Activated naive CD4-positive, alpha-beta T cell (primary cell): ENCODE measurements at regions not wholly inside any gene's neighbourhood (a gene's known extent, or its start where the extent isn't known, plus 50 kb on each side); places are given as distances from the start of the nearest gene placed in this dataset.

Experiments
- DNase-seq, 4 experiments: peaks; one replicate each; lab custom pipeline; 2025; lab: John Stamatoyannopoulos, UW

DNA sequence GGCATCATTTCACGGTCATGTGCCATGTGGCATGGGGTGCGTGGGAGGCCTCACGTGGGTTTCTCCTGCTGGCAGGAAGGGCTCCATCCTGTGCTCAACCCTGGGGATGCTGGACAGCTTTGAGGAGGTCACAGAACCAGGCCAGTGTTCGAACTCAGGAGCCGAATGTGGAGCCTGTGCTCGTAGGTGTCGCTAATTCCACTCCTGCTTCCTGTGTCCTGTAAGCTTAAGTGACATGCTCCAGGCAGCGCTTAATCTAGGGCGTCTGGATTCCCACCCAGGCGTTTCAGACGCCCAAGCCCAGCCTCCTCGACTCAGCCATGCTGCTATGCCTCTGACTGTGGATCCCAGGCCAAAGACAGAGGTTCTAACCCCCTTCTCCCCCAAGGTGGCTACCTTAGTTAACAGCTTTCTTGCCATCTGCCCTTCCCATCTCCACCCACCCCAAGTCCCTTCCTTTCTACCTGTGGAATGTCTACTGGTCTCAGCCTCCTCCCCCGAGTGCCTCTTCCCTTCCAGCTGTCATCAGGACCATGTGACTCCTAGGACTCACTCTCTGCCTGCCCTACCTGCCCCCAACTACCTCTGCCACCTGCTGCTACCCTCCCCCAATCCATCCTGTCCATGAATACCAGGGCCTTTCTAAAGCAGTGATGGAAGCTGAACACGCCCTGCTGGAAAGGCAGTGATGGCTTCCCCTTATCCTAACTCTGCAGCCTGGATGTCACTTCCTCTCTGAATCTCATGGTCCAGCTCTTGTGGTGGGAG is 255.1 kb downstream of the CDH26 start:
- DNase-seq: no peak

- no peak for DNase-seq
Observed at GRCh38 chr20:60214901-60215815, 256.9 kb downstream of the CDH26 start.

DNA sequence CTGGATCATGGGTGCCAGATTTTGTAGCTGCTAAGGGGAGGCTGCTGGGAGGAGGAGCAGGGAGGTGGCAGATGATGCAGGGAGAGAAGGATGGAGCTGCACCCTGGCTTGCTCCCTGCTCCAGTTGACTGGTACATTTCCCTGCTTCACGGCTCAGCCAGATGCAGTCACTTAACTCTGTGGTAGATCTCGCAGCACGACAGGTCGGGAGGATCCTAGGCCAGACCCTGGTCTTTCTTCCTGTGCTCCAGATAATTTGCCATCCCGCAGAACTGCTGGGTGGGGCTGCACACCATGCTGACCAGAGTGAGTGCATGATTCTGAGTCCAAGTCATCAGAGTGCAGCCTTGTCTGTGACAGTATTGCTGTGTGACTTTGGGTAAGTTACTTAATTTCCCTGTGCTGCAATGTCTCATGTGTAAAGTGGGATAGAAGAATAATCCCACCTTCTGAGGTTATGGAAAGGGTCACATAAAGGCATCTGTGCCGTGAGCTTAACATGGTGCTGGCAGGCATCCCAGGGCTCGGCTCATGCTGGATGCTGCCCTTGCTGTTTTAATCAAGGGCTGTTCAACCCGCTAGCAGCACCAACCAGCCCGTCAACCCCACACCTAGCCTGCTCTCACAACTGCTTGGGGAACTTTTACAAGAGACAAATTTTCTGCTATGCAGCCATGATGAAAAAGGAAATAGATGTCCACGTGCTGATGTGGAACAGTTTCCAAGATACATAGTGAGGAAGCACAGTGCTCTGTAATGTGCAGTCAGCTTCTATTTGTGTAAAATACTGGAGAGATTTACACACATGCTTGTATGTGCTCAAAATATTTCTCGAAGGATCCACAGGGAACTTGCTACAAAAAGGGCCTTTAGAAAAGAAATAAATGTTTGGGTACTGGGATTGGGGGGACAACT is 257.9 kb downstream of the CDH26 start:
- no peak for DNase-seq

DNA sequence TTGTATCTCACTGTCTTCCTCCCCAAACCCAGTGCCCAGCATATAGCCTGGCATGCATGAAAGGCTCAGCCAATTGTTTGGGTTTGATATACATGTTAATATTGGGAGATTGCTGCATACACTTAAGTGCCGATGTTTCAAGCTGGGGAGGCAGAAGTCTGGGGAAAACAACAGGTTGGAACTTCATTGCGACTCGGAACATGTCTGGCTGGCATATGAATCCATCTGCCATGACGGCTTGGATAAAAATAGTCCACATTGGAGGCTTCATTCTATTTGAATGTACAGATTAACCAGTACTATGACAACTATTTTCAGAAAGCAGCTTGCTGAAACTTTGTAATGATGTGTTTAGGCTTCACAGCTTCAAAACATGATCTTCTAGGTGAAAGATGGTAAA is 261.0 kb downstream of the CDH26 start:
- no peak for DNase-seq

DNA sequence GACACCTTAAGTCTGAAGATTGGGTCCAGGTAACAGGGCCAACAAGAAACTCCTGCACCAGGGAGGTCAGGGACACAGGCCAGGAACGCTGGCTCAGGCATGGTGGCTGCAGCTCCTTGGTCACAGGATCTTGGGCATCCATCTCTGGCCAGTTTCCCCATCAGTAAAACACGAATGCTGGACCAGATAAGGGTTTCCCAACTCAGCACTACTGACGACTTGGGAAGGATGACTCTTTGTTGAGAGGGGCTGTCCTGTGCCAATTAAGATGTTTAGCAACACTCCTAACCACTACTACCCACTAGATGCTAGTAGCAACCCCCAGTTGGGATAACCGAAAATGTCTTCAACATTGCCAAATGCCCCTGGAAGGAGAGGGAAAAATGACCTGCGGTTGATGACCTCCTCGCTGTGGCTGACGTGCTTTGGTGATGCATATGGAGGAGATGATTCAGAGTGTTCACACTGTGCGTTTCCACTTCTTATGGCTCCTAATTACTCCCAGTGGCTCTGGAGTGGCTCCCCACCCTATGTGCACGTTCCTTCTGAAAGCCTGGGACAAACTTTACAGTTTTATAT is 261.9 kb downstream of the CDH26 start:
- DNase-seq: no peak

- no peak for DNase-seq
Observed at GRCh38 chr20:60220706-60221105, 262.5 kb downstream of the CDH26 start.

GRCh38 chr20:60221593-60221992 is 263.4 kb downstream of the CDH26 start:
- DNase-seq: no peak

DNA sequence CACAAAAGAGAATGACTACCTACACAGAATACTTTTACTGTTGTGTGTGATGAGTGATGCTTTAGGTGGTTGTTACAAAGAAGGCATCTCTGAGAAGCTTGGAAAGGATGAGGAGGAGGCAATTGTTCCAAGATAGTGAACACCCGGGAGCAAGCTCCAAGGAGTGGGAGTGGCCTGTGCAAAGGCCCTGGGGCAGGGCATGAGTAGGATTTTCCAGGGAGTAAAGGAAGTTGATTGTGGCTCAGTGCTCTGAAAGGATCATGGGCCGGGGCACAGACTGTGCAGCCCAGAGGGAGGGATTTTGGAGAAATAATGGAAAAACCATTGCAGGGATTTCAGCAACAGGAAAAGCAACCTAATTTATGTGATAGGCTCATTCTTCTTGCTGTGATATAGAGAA is 264.3 kb downstream of the CDH26 start:
- no peak for DNase-seq

GRCh38 chr20:60223174-60223573 is 265.0 kb downstream of the CDH26 start:
- no peak for DNase-seq

DNA sequence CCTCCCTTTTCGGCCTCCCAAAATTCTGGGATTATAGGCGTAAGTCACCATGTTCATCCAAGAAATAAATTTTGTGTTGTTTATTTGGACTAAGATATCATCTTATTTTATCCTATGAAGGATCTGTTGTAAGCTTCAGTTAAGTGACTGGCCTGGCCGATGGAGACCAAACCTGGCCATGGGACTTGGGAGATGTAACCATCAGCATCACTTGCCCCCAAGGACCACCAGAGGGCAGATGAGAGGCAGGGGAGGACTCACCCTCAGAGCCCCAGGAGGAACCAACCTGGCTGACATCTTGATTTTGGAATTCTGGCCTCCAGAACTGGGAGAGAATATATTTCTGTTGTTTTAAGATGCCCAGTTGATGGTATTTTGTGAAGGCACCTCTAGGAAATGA is 266.7 kb downstream of the CDH26 start:
- DNase-seq: no peak

- no peak for DNase-seq
Observed at GRCh38 chr20:60228255-60228654, 270.0 kb downstream of the CDH26 start.

DNA sequence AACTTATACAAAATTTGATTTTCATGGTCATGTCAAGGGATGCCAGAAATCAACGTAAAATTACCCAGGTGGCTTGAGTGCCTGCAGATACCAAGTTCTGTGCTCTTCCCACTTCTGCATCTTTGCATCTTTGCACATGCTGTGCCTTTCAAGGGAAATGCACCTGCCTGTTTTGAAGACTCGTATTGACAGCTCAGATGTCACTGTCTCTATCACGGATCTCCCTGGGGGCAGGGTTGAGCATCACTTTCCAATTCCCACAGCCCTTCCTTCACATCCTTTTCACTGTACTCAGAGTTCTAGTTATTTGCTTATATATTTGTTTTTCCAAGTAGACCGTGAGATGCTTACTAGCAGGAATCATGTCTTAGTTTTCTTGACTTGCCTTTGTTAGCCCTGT is 274.2 kb downstream of the CDH26 start:
- no peak for DNase-seq

DNA sequence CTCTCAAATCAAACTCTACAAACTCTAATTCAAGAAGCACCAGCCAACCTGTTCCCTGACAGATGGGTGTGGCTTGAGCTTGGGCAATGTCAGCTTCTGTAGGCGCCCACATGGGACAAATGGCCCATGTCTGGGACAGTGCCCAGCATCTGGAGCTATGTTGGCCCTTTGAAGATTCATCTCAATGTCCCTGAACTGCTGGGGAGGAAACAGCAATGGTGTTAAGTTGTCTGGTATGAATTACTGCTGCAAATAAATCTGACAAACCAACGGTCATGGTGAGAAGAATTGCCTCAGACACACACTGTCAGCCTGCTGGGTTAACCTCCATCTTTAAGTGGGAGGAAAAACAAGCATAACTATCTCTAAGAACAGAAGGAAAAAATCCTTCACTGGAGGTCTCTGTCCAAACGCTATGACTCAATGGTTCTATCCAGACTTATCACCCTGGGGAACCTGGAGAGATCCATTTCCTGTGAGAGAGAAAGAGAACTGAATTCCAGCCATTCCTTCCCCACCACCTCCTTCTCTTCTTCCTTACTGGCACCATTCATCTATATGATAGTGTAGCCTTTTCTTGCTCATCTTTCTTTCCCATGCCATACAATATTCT is 274.9 kb downstream of the CDH26 start:
- no peak for DNase-seq

DNA sequence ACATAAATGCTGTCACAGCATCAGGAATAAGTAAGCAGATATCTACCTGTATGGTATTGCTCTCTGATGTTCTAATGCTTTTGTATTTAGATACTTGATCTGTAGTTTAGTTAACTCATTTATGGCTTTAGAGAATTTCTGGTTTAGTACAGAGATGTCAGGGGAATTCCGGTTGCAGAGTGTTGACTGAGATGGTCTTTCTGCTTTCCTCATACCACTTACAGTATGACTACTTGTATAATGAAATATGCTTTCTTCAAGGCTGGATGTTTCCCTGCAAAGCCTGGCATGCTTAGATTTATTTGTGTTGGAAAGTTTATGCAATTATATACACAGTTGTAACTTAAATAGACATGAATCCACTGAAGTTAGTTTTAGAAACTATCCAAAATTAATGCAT is 278.4 kb downstream of the CDH26 start:
- no peak for DNase-seq

DNA sequence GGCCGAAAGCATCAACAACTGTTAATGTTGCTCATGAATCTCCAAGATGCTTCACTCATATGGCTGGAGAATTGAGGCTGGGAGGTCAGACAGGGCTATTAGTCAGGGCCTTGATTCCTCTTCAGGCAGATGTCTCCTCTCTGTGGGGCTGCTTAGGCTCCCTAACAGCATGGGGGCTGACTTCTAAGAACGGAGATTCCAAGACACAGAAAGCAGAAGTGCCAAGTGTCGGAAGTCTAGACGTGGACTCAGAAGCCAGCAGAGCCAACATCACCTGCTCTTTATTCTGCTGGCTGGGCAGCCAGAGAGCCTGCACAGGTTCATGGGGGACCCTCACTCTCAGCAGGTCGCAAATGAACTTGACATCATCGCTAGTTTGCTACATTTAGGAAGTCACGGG is 279.8 kb downstream of the CDH26 start:
- no peak for DNase-seq

GRCh38 chr20:60238992-60239660 is 280.9 kb downstream of the CDH26 start:
- no peak for DNase-seq

- DNase-seq: no peak
Observed at GRCh38 chr20:60239956-60240355, 281.7 kb downstream of the CDH26 start.

DNA sequence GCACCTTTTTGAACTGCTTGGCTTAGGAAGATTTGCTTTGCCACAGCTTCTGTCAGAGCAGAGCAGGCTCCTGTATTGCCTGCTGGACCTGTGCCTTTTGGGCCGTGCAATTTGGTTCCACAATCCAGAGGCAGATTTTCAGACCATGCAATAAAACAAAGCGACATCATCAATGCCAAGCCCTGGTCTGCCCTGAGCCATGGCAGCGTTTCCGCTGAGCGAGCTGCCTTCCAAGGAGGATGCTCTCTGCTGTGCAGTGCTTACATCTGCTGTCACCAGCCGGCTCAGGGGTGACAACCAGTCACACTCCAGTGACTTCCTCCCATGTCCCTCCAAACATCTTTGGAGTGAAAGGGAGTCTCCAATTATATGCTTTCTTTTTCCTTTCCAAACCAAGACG is 282.2 kb downstream of the CDH26 start:
- DNase-seq: no peak

DNA sequence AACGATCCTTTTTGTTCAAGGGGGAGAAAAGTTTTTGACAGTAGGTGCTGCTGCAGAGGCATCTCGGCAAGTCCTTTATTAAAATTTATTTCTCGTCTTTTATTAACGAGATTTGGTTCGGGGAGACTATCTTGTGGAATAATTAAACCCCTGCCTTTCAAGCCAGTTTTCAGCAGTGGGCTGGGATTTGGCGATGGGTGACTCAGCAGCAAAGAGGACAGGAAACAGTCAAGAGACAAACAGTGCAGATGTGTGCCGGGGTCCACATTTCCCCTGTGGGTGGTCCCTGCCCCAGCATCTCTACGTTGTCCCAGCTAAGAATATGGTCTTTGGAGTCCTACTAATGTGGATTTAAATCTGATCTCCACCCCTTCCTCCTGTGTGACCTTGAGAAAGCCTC is 282.8 kb downstream of the CDH26 start:
- DNase-seq: no peak

- DNase-seq: no peak
Observed at GRCh38 chr20:60242836-60243505, 284.7 kb downstream of the CDH26 start.
